ENCODE measurements at regions not wholly inside any gene's neighbourhood (a gene's known extent, or its start where the extent isn't known, plus 50 kb on each side); places are given as distances from the start of the nearest gene placed in this dataset.

DNA sequence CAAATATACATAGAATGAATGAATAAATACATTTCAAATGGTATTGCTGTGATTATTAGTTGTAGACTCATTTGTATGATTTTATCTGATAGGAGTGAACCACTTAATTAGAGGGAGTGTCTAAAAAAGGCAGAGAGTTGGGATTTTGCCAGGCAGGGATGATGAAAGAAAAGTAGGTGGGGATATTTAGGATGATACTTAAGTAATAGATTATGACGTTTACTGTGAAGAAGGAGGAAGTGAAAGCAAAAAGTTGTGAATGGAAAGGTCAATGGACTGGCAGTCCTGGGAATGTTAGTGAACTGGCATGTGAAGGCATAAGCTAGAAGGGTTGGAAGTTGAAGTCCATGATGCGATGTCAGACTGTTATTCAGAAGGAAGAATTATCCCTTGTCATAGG is 917.1 kb downstream of the RAPGEF2 start:
- no peak overlapping the region for H3K9ac ChIP-seq (ENCODE audit: insufficient read depth, low read depth, low read length)
- peaks cover 9% of the 10 kb centered on the region; the same call in 1 of the 2 replicates for H3K9me3 ChIP-seq (ENCODE audit: low read length)
- in situ Hi-C loops (cut with HindIII; ENCODE audit: extremely low pct_ligation_motif_present, low pct_unique_long_range_greater_than_20kb) (no loop called here), intact Hi-C loops (cut with micrococcal nuclease; ENCODE audit: unreplicated experiment) (no loop called here)
- no peaks in the 10 kb centered on the region for H3K4me1 ChIP-seq (ENCODE audit: insufficient read depth, low read length)
- H3K36me3 ChIP-seq (replicated peaks in 1 of 2; ENCODE audit: control insufficient read depth in 1 of 2, insufficient read depth in 2 of 2, low read length in 2 of 2) = no peaks in the 10 kb centered on the region
- no peak overlapping the region for H2AFZ ChIP-seq (ENCODE audit: low read length)
- no peaks in the 10 kb centered on the region for H3K27me3 ChIP-seq (ENCODE audit: control insufficient read depth in 1 of 2, insufficient read depth in 2 of 2, low read length in 2 of 2)
- ChIA-PET CTCF (ENCODE audit: low intra/inter-chr PET ratio, low total read pairs) (no interaction called here), POLR2A (no interaction called here)
- no peak overlapping the region for H3K27ac ChIP-seq (ENCODE audit: extremely low read length, insufficient read depth, low read length)
- BruUV-seq (replicated peaks) = no TSS peak
- no peaks in the 10 kb centered on the region for H4K20me1 ChIP-seq (ENCODE audit: insufficient read depth, low read length)
- DNase-seq (ENCODE audit: low spot score) = no peak
- no peak overlapping the region for H3K4me3 ChIP-seq (replicated peaks in 1 of 3; ENCODE audit: insufficient read depth in 1 of 3, low read depth in 2 of 3, low read length in 3 of 3)
- WGBS (ENCODE audit: low lambda C conversion rate) = 0% methylated on average over 2 of the region's 2 CpGs
- H3K79me2 ChIP-seq (ENCODE audit: insufficient read depth, low read length) = no peaks in the 10 kb centered on the region
- no peak for FAIRE-seq
- ATAC-seq = no peak
- no peak overlapping the region for H3K4me2 ChIP-seq (ENCODE audit: low read depth, low read length)
- TF ChIP-seq HDAC2 (CRISPR knock-in tag; IDR thresholded peaks at IDR 0.05) (no peak), ZNF331 (CRISPR knock-in tag; IDR thresholded peaks at IDR 0.05) (no peak), KLF15 (CRISPR knock-in tag; IDR thresholded peaks at IDR 0.05; ENCODE audit: borderline replicate concordance) (no peak), ZNF605 (CRISPR knock-in tag; IDR thresholded peaks at IDR 0.05) (no peak), PHF20 (CRISPR knock-in tag; IDR thresholded peaks at IDR 0.05) (no peak), ZNF768 (CRISPR knock-in tag; IDR thresholded peaks at IDR 0.05) (no peak), ZFAT (CRISPR knock-in tag; conservative IDR thresholded peaks at IDR 0.05) (no peak)
- TF ChIP-seq, protein P1, sequence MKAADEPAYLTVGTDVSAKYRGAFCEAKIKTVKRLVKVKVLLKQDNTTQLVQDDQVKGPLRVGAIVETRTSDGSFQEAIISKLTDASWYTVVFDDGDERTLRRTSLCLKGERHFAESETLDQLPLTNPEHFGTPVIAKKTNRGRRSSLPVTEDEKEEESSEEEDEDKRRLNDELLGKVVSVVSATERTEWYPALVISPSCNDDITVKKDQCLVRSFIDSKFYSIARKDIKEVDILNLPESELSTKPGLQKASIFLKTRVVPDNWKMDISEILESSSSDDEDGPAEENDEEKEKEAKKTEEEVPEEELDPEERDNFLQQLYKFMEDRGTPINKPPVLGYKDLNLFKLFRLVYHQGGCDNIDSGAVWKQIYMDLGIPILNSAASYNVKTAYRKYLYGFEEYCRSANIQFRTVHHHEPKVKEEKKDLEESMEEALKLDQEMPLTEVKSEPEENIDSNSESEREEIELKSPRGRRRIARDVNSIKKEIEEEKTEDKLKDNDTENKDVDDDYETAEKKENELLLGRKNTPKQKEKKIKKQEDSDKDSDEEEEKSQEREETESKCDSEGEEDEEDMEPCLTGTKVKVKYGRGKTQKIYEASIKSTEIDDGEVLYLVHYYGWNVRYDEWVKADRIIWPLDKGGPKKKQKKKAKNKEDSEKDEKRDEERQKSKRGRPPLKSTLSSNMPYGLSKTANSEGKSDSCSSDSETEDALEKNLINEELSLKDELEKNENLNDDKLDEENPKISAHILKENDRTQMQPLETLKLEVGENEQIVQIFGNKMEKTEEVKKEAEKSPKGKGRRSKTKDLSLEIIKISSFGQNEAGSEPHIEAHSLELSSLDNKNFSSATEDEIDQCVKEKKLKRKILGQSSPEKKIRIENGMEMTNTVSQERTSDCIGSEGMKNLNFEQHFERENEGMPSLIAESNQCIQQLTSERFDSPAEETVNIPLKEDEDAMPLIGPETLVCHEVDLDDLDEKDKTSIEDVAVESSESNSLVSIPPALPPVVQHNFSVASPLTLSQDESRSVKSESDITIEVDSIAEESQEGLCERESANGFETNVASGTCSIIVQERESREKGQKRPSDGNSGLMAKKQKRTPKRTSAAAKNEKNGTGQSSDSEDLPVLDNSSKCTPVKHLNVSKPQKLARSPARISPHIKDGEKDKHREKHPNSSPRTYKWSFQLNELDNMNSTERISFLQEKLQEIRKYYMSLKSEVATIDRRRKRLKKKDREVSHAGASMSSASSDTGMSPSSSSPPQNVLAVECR (CRISPR knock-in tag; IDR thresholded peaks at IDR 0.05; ENCODE audit: borderline replicate concordance) = no peak
- TF ChIP-seq, protein P2, sequence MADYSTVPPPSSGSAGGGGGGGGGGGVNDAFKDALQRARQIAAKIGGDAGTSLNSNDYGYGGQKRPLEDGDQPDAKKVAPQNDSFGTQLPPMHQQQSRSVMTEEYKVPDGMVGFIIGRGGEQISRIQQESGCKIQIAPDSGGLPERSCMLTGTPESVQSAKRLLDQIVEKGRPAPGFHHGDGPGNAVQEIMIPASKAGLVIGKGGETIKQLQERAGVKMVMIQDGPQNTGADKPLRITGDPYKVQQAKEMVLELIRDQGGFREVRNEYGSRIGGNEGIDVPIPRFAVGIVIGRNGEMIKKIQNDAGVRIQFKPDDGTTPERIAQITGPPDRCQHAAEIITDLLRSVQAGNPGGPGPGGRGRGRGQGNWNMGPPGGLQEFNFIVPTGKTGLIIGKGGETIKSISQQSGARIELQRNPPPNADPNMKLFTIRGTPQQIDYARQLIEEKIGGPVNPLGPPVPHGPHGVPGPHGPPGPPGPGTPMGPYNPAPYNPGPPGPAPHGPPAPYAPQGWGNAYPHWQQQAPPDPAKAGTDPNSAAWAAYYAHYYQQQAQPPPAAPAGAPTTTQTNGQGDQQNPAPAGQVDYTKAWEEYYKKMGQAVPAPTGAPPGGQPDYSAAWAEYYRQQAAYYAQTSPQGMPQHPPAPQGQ (CRISPR knock-in tag; IDR thresholded peaks at IDR 0.05; ENCODE audit: borderline replicate concordance) = no peak
- TF ChIP-seq, protein P3, sequence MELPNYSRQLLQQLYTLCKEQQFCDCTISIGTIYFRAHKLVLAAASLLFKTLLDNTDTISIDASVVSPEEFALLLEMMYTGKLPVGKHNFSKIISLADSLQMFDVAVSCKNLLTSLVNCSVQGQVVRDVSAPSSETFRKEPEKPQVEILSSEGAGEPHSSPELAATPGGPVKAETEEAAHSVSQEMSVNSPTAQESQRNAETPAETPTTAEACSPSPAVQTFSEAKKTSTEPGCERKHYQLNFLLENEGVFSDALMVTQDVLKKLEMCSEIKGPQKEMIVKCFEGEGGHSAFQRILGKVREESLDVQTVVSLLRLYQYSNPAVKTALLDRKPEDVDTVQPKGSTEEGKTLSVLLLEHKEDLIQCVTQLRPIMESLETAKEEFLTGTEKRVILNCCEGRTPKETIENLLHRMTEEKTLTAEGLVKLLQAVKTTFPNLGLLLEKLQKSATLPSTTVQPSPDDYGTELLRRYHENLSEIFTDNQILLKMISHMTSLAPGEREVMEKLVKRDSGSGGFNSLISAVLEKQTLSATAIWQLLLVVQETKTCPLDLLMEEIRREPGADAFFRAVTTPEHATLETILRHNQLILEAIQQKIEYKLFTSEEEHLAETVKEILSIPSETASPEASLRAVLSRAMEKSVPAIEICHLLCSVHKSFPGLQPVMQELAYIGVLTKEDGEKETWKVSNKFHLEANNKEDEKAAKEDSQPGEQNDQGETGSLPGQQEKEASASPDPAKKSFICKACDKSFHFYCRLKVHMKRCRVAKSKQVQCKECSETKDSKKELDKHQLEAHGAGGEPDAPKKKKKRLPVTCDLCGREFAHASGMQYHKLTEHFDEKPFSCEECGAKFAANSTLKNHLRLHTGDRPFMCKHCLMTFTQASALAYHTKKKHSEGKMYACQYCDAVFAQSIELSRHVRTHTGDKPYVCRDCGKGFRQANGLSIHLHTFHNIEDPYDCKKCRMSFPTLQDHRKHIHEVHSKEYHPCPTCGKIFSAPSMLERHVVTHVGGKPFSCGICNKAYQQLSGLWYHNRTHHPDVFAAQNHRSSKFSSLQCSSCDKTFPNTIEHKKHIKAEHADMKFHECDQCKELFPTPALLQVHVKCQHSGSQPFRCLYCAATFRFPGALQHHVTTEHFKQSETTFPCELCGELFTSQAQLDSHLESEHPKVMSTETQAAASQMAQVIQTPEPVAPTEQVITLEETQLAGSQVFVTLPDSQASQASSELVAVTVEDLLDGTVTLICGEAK (IDR thresholded peaks at IDR 0.05) = no peak
- TF ChIP-seq, protein P3 (CRISPR knock-in tag; IDR thresholded peaks at IDR 0.05) = no peak
